ENCODE measurements at regions not wholly inside any gene's neighbourhood (a gene's known extent, or its start where the extent isn't known, plus 50 kb on each side); places are given as distances from the start of the nearest gene placed in this dataset.

DNA sequence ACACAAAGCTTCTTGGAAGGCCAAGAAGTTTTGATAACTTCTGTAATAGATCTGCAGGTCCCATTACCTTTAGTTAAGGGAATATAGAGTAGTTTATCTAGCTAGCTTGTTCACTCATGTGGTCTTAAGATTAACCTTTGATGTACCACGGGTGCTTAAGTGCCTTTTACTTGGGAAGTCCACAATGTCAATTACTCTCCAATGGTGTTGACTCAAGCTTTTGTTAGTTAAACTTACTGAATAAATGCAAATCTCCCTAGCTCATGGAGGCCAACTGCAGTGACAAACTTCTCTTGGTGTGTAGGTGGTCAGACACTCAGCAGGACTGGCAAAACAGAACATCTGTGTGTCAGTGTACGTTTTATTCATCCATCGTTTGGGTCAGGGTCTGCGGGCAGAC lies 501.5 kb downstream of the ELAVL2 start:
- TF ChIP-seq POLR2AphosphoS5 (IDR thresholded peaks at IDR 0.05), result no peak
- TF ChIP-seq TAF1 (IDR thresholded peaks at IDR 0.05; ENCODE audit: low read depth), result no peak
- TF ChIP-seq, protein P1, sequence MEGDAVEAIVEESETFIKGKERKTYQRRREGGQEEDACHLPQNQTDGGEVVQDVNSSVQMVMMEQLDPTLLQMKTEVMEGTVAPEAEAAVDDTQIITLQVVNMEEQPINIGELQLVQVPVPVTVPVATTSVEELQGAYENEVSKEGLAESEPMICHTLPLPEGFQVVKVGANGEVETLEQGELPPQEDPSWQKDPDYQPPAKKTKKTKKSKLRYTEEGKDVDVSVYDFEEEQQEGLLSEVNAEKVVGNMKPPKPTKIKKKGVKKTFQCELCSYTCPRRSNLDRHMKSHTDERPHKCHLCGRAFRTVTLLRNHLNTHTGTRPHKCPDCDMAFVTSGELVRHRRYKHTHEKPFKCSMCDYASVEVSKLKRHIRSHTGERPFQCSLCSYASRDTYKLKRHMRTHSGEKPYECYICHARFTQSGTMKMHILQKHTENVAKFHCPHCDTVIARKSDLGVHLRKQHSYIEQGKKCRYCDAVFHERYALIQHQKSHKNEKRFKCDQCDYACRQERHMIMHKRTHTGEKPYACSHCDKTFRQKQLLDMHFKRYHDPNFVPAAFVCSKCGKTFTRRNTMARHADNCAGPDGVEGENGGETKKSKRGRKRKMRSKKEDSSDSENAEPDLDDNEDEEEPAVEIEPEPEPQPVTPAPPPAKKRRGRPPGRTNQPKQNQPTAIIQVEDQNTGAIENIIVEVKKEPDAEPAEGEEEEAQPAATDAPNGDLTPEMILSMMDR (IDR thresholded peaks at IDR 0.05; ENCODE audit: poor library complexity, severe bottlenecking), result no peak
- TF ChIP-seq, protein P2, sequence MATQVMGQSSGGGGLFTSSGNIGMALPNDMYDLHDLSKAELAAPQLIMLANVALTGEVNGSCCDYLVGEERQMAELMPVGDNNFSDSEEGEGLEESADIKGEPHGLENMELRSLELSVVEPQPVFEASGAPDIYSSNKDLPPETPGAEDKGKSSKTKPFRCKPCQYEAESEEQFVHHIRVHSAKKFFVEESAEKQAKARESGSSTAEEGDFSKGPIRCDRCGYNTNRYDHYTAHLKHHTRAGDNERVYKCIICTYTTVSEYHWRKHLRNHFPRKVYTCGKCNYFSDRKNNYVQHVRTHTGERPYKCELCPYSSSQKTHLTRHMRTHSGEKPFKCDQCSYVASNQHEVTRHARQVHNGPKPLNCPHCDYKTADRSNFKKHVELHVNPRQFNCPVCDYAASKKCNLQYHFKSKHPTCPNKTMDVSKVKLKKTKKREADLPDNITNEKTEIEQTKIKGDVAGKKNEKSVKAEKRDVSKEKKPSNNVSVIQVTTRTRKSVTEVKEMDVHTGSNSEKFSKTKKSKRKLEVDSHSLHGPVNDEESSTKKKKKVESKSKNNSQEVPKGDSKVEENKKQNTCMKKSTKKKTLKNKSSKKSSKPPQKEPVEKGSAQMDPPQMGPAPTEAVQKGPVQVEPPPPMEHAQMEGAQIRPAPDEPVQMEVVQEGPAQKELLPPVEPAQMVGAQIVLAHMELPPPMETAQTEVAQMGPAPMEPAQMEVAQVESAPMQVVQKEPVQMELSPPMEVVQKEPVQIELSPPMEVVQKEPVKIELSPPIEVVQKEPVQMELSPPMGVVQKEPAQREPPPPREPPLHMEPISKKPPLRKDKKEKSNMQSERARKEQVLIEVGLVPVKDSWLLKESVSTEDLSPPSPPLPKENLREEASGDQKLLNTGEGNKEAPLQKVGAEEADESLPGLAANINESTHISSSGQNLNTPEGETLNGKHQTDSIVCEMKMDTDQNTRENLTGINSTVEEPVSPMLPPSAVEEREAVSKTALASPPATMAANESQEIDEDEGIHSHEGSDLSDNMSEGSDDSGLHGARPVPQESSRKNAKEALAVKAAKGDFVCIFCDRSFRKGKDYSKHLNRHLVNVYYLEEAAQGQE (IDR thresholded peaks at IDR 0.05; ENCODE audit: borderline replicate concordance), result no peak
- TF ChIP-seq EP300 (conservative IDR thresholded peaks at IDR 0.05; ENCODE audit: poor library complexity, severe bottlenecking), result no peak
- no peak for TF ChIP-seq RAD21 (conservative IDR thresholded peaks at IDR 0.05)
- no peak for TF ChIP-seq EZH2 (IDR thresholded peaks at IDR 0.05; ENCODE audit: borderline replicate concordance, insufficient read depth, low read length, poor library complexity, severe bottlenecking)
- no peak for TF ChIP-seq MXI1 (conservative IDR thresholded peaks at IDR 0.05; ENCODE audit: poor library complexity, severe bottlenecking)
- TF ChIP-seq SMC3 (conservative IDR thresholded peaks at IDR 0.05; ENCODE audit: poor library complexity), result no peak
